Brain pericyte (primary cell): ENCODE measurements at regions not wholly inside any gene's neighbourhood (a gene's known extent, or its start where the extent isn't known, plus 50 kb on each side); places are given as distances from the start of the nearest gene placed in this dataset.

ENCODE experiments used
- DNase-seq: peaks from one replicate; pipeline ENCODE4 v3.0.0-alpha.2; 2012; ENCODE audit warnings: low read depth, low spot score

DNA sequence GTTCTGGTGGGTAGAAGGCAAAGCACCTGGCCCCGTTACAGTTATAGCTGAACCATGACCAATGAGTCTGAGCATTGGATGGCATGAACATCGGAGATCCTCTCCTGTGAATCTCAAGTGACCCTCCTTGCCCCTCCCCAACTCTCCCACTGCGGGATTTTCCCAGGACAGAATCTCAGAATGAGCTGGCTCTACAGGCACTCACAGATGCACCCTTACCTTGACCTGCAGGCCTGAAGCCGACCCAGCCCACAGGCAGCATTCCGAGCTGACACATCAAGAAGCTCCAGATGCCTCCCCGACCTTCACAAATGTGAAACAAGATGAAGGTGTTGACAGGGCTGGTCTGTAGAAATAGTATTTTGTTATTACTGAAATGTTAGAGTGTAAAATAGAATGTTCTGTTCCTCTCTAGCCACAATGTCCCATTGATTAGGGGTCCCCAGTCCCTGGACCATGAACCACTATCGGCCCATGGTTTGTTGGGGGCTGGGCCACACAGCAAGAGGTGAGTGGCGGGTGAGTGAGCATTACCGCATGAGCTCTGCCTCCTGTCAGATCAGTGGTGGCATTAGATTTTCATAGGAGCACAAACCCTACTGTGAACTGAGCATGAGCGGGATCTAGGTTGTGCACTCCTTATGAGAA lies 263.4 kb downstream of the AUH start:
- no peak for DNase-seq

DNA sequence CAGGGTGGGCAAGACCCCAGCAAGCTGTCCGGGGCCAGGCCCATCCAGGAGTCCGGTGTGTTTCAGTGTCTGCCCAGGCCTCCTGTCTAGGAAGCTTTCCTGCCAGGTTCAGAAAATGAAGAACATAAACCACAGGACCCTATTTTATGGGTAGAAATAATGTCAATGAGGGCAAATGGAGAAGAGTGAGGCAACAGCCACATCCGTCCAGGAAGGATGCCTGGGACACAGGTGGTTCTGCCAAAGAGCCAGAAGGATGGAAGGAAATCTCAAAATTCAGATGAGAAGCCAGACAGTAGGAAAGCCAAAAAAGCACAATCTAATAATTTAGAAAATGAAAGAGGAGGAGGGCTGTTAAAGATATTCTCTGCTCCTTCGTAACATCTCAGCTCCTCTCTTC lies 262.3 kb downstream of the AUH start:
- no peak for DNase-seq

DNA sequence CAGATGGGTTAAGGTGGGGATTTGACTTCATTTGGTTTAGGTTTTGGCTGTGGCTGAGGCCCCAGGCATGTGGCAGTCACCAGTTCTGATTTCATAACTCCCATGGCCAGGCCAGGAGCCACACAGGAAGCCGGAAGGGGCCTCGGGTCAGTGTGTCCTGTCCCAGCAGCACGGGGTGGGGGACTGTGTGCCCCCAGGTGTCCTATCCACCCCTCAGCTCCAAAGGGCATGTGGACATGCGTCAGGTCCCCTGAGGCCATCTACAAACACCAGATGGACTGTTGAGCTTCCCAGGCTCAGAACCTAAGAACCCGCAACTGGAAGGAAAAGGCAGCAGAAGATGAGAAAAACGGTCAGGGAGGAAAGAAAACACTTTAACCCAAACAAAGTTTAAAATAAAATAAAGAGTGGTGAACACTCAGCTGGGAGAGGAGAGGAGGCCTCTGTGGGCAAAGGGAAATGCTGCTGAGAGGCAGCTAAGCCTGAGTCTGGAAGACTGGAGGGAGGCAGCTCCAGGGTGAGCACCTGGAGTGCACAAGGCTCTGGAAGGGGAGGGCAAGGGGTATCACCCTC lies 260.8 kb downstream of the AUH start:
- peak; percentile 95 for DNase-seq

DNA sequence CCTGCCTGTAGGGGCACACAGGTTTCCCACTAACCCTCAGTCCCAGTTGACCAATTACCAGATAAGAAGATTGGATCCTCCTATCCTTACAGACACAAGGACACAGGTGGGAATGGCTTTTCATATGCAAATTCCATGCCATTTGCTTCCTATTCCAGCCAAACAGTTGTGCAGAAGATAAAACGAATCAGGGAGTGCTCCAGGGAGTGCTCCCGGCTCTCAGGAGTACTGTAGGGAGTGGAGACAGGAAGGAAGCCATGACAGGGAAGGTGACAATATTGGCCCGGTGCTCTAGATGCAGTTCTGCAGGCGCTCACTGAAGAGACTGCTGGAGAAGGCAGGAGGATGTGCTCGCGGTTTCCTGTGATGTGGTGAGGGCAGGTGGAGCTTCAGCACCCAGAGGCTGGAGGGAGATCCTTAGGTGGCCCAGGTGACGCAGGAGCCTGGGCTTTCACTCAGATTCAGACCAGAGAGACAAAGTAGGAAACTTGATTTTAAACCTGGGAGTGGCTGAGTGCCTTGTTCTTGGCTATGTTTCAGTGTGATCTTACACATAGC lies 260.0 kb downstream of the AUH start:
- no peak for DNase-seq

DNA sequence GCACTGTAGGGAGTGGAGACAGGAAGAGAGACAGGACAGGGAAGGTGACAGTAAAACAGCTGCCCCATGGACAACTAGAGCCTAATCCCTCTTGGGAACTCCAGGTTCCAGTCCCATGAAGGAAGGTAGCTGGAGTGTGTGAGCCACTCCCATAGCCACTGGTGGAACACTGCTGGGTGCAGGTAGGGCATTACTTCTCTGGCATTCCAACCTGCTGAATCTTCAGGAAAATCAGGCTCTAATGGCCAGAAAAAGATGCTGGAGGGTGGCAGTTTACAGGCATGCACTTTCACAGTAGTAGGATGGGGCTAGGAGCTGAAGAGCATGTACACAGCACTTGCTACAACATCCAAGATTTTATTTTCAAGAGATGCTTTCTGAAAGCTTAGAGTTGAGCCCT lies 259.4 kb downstream of the AUH start:
- no peak for DNase-seq

DNA sequence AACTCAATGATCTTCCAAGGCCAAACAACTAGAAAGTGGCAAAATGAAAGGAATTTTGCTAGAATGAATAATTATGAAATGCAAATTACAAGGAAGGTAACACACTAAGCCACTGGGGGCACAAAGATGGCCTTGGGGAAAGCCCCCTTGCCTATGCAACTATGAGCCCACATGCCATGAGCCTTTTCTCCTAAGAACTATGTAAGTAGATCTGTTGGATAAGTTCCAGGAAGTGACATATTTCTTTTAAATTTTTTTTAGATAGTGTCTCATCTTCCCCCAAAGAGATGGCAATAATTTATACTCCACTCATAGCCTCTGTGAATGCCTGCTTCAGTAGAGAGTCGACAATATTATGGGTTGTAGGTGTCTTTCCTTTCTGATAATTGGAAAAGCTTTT lies 257.8 kb downstream of the AUH start:
- DNase-seq, result no peak

DNA sequence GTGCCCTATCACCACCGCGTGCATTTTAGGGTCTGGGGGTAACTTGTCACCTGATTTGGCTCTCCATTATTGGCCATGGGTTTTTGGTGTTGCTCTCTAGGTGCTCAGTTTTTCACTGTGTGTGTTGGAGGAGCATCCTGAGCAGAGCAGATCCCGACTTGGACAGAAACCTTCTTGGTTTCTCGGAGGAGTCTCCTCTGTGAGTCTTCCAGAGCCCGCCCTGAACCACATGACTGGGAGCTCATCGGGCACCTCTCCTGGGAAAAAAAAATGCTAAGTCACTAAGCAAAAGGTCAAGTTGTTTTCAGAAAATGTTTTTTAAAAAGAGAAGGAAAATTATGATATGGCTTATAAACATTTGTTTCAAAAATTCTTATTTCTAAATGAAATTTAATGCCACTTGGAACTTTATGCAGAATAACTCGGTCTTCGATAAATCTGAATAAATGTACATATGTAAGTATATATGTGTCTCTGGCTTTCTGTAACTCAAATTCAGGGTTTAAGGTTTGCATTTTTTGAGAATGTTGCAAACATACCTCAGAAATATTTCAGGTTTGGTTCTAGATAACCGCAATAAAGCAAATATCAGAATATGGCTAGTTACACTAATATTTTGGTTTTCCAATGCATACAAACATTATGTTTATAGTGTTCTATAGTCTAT lies 255.2 kb downstream of the AUH start:
- DNase-seq, result no peak

DNA sequence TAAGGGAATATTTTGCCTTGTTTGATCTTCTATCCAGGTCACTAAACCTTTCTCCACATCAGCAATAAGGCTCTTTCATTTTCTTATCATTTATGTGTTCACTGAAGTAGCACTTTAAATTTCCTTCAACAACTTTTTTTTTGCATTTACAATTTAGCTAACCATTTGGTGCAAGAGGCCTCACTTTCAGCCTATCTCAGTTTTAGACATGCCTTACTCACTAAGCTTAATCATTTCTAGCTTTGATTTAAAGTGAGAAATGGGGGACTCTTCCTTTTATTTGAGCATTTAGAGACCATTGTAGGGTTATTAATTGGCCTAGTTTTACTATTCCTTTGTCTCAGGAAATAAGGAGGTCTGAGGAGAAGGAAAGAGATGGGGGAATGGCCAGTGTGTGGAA lies 250.5 kb downstream of the AUH start:
- no peak for DNase-seq

DNA sequence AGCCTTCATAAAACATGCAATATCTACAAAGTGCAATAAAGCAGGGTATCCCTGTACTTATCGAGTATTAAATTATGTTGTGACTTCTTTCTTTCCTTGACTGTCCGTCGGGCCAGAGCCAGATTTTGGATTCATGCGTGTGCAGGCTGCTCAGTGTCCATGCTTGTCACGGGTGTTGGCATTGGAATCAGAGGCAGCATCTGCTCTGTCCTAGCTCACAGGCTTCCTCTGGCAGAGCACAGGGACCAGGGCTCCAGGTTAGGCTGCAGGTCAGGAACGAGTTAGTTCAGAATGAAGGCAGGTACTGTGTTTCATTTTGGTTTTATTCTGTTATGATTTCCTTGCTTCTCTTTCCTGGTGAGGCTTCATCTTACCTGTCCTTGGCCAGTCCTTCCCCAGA lies 249.8 kb downstream of the AUH start:
- DNase-seq, result no peak

DNA sequence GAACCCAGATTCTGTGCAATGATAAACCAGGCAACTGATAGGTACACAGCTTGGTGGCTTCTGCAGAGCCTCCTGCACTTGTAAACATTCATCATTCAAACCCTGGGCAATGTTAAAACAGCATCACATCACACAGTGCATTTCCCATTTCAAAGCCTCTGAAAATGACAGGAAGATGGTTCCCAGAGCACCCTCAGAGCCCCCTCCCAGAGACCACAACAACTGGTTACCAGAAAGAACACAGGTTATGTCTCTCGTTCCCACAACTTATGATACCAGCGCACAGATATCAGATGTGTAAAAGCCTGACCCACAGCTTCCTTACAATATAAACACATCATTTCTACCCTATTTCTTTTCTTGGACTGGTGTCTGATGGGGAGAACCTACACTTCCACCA lies 248.7 kb downstream of the AUH start:
- no peak for DNase-seq

DNA sequence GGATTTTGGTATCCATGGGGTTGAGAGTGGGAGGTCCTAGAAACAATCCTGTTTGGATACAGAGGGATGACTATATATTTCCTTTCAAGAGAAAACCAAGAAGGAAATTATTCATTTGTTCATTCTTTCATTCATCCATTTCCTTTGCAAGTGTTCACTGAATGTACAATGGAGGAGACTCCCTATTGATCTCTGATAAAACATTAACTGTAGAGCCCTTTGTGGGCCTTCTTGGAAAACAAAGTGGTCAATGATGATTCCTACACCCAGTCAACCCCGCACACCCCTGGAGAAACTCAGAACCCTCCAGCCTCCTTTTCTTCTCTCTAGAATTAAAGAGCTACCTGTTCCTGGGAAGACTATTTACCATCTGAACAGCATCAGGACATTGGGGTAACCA lies 247.3 kb downstream of the AUH start:
- DNase-seq, result no peak

DNA sequence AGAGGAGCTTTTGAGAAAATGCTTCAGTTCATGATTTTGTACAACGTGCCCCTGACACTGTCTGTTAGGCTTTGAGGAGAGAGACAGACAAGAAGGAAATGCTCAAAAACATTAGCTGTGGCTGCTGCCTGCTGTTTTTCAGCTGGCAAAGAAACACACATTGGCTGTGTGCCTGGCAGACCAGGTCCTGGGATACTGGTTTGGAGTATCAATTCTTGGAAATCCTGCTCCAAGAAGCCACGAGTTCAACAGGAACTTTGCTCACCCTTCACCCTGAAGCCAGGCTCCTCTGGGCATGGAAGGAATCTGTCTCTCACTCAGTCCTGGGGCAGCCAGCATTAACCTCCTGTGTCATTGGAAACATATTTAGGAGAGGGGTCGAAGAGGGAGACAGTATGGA lies 245.5 kb downstream of the AUH start:
- DNase-seq, result peak; percentile 59

DNA sequence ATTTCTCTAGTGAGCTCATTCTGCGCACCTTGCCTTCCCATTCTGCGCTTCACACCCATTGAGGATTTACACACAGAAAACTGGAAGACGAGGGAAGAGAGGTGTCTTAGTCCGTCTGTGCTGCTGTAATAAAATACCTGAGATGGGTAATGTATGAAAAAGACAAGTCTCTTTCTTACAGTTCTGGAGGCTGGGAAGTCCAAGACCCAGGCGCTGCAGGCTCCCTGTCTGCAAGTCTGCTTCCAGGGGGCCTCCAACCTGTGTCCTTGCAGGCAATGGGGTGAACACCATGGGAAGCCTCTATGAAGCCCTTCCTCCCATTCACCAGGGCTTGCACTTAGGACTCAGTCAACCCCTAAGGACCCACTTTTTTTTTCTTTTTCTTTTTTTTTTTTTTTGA lies 245.0 kb downstream of the AUH start:
- no peak for DNase-seq

DNA sequence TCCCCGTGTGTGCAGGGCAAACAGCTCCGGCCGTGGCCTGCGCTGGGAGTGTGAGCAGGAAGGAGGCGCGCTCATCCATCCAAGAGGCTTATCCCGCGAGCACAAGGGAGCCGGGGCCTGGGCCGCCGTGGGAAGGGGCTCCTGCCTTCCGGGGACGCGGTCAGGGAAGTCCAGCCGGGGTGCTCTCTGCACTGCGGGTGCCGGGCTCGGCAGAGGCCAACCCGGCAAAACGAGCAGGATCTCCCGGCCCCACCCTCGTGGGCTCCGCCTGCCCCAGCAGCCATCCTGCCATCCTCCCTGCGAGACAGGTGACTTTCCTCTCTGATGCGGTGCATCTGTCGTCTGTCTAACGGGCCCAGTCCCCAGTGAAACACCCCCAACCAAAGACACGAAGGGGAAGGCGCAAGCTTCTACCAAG lies 244.2 kb downstream of the AUH start:
- DNase-seq, result no peak

DNA sequence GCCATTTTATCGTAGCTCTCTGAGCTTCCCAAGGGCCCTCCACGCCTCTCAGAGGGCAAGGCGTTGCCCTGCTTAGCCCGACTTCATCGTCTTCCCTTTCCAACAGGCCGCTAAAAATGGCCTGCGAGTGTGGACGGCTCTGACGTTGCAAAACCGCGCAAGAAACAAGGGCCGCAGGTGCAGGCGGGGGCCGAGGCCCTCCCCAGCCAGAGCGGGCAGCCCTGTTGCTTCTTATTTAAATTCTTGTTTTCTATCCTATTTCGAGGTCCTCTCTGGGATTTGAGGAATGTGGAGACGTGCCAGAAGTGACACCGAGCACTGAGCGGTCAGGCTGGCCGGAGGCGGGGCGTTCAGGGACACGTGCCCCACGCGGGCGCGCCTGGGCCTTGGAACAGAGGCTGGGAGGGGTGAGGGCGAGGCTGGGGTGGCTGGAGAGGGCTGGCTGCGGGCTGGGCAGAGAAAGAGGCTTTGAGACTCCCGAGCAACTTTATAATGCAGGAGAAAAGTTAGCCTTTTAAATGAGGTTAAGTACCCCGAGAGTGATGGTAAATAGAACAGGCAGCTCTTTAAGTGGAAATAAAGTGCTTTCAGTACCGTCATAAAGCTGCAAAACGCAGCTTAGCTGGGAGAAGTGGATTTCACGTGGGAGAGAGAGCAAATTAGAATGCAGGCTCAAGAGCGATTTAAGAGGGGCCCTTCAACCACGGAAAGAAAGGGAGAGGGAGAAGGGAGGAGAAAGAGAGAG lies 243.6 kb downstream of the AUH start:
- no peak for DNase-seq

DNA sequence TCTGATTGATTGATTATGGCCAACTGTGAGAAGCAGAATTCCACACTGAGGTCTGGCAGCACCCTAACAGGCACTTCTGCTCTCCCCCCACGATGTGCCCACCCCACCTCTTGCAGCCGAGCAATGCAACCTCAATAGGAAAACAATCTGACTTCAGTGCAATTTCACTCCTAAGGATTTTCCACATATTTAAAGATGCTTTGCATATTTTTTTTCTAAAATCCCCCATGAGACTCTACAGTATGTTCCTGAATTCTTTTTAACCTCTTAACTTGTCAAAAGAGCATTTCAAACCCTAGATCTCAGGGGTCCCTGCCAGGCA lies 243.1 kb downstream of the AUH start:
- no peak for DNase-seq

DNA sequence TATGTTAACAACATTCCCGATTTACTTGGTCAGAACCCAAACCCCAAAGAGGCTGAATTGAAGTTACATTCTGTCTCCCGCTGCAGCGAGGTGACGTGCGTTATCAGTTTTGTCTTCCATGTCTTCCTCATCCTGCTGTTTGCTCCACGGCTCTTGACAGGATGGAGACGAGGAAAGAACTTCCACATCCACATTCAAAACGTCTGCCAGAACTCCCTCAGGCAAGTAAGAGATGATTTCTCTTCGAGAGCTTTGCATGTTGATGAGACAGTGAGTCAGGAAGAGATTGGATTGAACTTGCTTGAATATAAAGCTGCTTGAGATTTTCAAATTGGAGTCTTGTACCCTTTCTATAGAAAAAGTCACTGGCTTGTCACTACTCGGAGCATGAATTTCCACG lies 242.6 kb downstream of the AUH start:
- no peak for DNase-seq

DNA sequence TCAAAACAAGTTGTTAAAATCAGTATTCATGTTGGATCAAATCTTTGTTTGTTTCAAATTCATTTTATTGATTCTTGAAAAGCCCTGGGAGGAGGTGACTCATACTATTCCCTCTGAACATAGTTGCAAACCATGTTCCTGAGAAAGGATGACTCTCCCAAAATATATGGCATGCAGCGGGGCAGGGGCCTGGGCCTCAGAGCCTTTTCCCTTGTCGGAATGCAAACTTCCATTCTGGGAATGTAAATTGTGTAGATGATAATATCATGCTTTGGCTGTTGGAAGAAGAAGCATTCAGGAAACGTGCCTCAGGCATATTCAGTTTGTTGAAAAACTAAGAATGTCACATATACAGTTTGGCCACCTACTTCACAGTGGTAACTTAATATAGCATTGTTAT lies 242.0 kb downstream of the AUH start:
- DNase-seq, result no peak

DNA sequence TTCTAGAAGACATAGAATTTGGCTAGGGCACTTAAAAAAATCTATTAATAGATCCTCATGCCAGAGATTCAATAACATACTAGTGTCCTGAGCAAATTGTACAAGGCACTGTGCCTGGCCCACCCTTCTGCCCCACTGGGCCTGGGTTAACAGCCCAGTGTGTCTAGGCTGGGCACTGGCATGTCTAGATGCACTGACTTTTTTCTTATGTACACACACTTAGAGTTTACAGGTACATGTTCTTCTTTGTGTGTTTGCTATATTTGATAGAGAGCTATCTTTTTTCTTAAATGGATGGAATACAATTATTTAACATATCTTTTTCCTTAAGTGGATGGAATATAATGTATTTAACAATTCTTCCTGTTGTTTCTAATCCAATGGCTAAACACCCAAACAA lies 241.5 kb downstream of the AUH start:
- no peak for DNase-seq

DNA sequence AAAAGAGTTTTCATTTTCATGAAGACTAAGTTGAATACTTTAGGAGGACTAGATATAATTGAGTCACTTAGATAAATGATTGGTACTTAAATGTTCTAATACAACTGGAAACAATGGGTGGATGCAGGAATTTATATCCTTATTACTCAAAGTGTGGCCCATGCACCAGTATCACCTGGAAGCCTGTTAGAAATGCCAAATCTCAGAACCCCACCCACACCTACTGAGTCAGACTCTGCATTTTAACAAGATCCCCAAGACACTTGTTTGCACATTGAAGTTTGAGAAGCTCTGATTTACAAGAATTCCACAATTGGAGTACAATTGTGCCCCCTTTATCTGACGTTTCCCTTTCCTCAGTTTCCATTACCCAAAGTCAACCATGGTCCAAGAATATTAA lies 239.0 kb downstream of the AUH start:
- no peak for DNase-seq

DNA sequence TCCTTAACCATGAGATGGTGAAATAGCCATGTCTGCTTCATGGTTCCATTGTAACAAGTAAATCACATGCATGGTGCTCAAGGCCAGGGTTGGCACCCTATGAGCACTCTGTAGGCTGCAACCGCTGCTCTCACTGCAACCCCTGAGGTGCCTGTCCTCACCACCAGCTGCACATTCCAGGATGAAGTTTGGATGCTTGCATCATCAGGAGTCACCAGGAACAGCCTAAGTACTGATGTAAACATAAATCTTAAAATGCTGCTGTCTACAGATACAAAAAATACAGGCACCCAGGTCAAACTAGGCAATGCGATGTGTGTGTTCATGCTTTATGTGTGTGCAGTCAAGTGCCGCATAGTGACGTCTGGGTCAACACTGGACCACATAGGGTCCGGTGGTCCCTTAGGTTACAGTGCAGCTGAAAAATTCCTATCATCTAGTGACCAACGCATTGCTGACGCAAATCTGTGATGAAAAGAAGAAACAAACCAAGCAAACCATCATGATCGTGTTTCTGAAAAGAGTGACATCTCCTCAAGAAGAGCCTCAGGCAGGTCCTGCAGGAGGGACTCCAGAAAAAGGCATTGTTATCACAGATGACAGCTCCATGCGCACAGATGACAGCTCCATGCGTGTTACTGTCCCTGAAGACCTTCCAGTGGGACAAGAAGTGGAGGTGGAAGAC lies 234.8 kb downstream of the AUH start:
- no peak for DNase-seq

DNA sequence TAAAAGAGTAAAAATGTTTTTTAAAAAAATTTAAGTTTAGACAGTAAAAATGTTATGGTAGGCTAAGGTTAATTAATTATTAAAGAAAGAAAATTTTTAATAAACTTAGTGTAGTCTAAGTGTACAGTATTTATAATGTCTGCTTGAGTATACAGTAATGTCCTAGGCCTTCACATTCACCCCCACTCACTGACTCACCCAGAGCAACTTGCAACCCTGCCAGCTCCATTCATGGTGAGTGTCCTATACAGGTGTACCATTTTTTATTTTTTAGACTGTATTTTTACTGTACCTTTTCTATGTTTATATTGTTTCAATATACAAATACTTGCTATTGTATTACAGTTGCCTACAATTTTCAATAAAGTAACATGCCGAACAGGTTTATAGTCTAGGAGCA lies 234.1 kb downstream of the AUH start:
- DNase-seq, result no peak
